Spleen (tissue), 7 donors: ENCODE measurements at regions not wholly inside any gene's neighbourhood (a gene's known extent, or its start where the extent isn't known, plus 50 kb on each side); places are given as distances from the start of the nearest gene placed in this dataset.

Experiments
- CTCF ChIP-seq, 11 experiments: fragments of 200-600 bp in 7 of 11; fragments of 450-650 bp in 4 of 11; sonication (generic) in 4 of 11; IDR thresholded peaks in 8 of 11; conservative IDR thresholded peaks in 3 of 11; 1 replicate in 7 of 11; 2 replicates in 4 of 11; pipeline versions ENCODE4 v1.4.0 to v1.8.0; 2016 to 2021; ENCODE audit warnings: antibody characterized with exemption in 11 of 11, inconsistent platforms in 4 of 11, mild to moderate bottlenecking in 1 of 11
- POLR2A ChIP-seq, 3 donors: fragments of 450-650 bp; IDR thresholded peaks; one replicate each; pipeline ENCODE4 v1.5.1; 2017; ENCODE audit warnings: antibody characterized with exemption in 3 of 3, mild to moderate bottlenecking in 1 of 3
- POLR2AphosphoS5 ChIP-seq, 3 donors: sonication (generic); formaldehyde crosslinking; IDR thresholded peaks; one replicate each; pipeline ENCODE4 v1.5.1; 2017; ENCODE audit warnings: antibody characterized with exemption in 3 of 3
- donor health status: DM: no; HTN: no; CAD: no; lungs with moderate emphysema.
- donor health status: DM: no; HTN: no; CAD: no.
- donor health status: DM: no; HTN: no; CAD: no.

GRCh38 chr1:208855403-208855802, 611.2 kb upstream of the PLXNA2 start:
- TF ChIP-seq CTCF (IDR thresholded peaks at IDR 0.05 in 8 of 11, conservative IDR thresholded peaks at IDR 0.05 in 3 of 11) (no peak), POLR2A (IDR thresholded peaks at IDR 0.05) (no peak), POLR2AphosphoS5 (IDR thresholded peaks at IDR 0.05) (no peak)
